ENCODE measurements at regions not wholly inside any gene's neighbourhood (a gene's known extent, or its start where the extent isn't known, plus 50 kb on each side); places are given as distances from the start of the nearest gene placed in this dataset.

GRCh38 chr1:96080925-96081324, 640.7 kb upstream of the PTBP2 start:
- H3K4me3 ChIP-seq (ENCODE audit: low read depth in 2 of 2, low read length in 1 of 2) = no peak overlapping the region
- no peaks in the 10 kb centered on the region for H3F3A ChIP-seq (replicated peaks; ENCODE audit: insufficient read depth)
- no peak for TF ChIP-seq GABPA (IDR thresholded peaks at IDR 0.05; ENCODE audit: low read depth)
- peak; percentile 18 for TF ChIP-seq CTCF (IDR thresholded peaks at IDR 0.05)
- H3K27ac ChIP-seq (ENCODE audit: low read depth in 2 of 2, low read length in 1 of 2) = no peak overlapping the region
- ChIA-PET POLR2A (no interaction called here), CTCF (no interaction called here)
- H3K9ac ChIP-seq = no peak overlapping the region
- H4K20me1 ChIP-seq (ENCODE audit: insufficient read depth) = no peaks in the 10 kb centered on the region
- DNase-seq = no peak
- H3K4me2 ChIP-seq = no peak overlapping the region
- no peaks in the 10 kb centered on the region for H3K79me2 ChIP-seq (ENCODE audit: insufficient read depth)
- H2AFZ ChIP-seq (ENCODE audit: low read depth) = no peak overlapping the region
- no peaks in the 10 kb centered on the region for H3K27me3 ChIP-seq (ENCODE audit: insufficient read depth)
- H3K9me2 ChIP-seq = no peaks in the 10 kb centered on the region
- 52% methylated on average over 5 of the region's 5 CpGs for WGBS (ENCODE audit: low lambda C conversion rate)
- H3K9me3 ChIP-seq = no peaks in the 10 kb centered on the region
- H3K36me3 ChIP-seq (replicated peaks in 1 of 2; ENCODE audit: control insufficient read depth in 1 of 2, insufficient read depth in 2 of 2, low read length in 1 of 2) = no peaks in the 10 kb centered on the region
- no peaks in the 10 kb centered on the region; a peak in 1 of 4 replicates for H3K4me1 ChIP-seq (ENCODE audit: control insufficient read depth in 1 of 2, insufficient read depth in 2 of 2, low read depth in 1 of 2, low read length in 1 of 2)

GRCh38 chr1:96087719-96088118, 633.9 kb upstream of the PTBP2 start:
- Histone ChIP-seq H3K4me1 (ENCODE audit: control insufficient read depth in 1 of 2, insufficient read depth in 2 of 2, low read depth in 1 of 2, low read length in 1 of 2) (no peaks in the 10 kb centered on the region), H3K27me3 (ENCODE audit: insufficient read depth) (no peaks in the 10 kb centered on the region), H3K9me2 (no peaks in the 10 kb centered on the region; the same call in 1 of the 2 replicates), H2AFZ (ENCODE audit: low read depth) (no peak overlapping the region), H3K9me3 (no peaks in the 10 kb centered on the region; the same call in 1 of the 2 replicates), H4K20me1 (ENCODE audit: insufficient read depth) (no peaks in the 10 kb centered on the region), H3K27ac (ENCODE audit: low read depth in 2 of 2, low read length in 1 of 2) (no peak overlapping the region), H3K36me3 (replicated peaks in 1 of 2; ENCODE audit: control insufficient read depth in 1 of 2, insufficient read depth in 2 of 2, low read length in 1 of 2) (no peaks in the 10 kb centered on the region), H3K4me2 (no peak overlapping the region), H3K4me3 (ENCODE audit: low read depth in 2 of 2, low read length in 1 of 2) (no peak overlapping the region), H3K79me2 (ENCODE audit: insufficient read depth) (no peaks in the 10 kb centered on the region), H3F3A (replicated peaks; ENCODE audit: insufficient read depth) (no peaks in the 10 kb centered on the region), H3K9ac (no peak overlapping the region)
- ChIA-PET CTCF (no interaction called here), POLR2A (no interaction called here)
- 80% methylated on average over 1 of the region's 1 CpG for WGBS (ENCODE audit: low lambda C conversion rate)
- no peak for TF ChIP-seq GABPA (IDR thresholded peaks at IDR 0.05; ENCODE audit: low read depth)
- no peak for TF ChIP-seq RXRA (IDR thresholded peaks at IDR 0.05; ENCODE audit: borderline replicate concordance, low read depth)
- TF ChIP-seq TAF1 (IDR thresholded peaks at IDR 0.05; ENCODE audit: borderline replicate concordance, low read depth, low read length) = no peak
- TF ChIP-seq FOSL2 (IDR thresholded peaks at IDR 0.05; ENCODE audit: borderline replicate concordance, low read depth) = no peak
- TF ChIP-seq MEF2A (IDR thresholded peaks at IDR 0.05; ENCODE audit: borderline replicate concordance, low read depth) = no peak
- no peak for TF ChIP-seq YY1 (IDR thresholded peaks at IDR 0.05; ENCODE audit: low read depth)
- no peak for TF ChIP-seq NRF1 (IDR thresholded peaks at IDR 0.05; ENCODE audit: low read depth, low read length)
- TF ChIP-seq ELF1 (IDR thresholded peaks at IDR 0.05) = no peak
- DNase-seq = no peak

- Histone ChIP-seq H2AFZ (ENCODE audit: low read depth) (no peak overlapping the region), H3K4me1 (ENCODE audit: control insufficient read depth in 1 of 2, insufficient read depth in 2 of 2, low read depth in 1 of 2, low read length in 1 of 2) (no peaks in the 10 kb centered on the region), H3K4me2 (no peak overlapping the region), H3K9me3 (no peaks in the 10 kb centered on the region; the same call in 1 of the 2 replicates), H3K36me3 (replicated peaks in 1 of 2; ENCODE audit: control insufficient read depth in 1 of 2, insufficient read depth in 2 of 2, low read length in 1 of 2) (no peaks in the 10 kb centered on the region), H3K27me3 (ENCODE audit: insufficient read depth) (no peaks in the 10 kb centered on the region), H3K79me2 (ENCODE audit: insufficient read depth) (no peaks in the 10 kb centered on the region), H3K4me3 (ENCODE audit: low read depth in 2 of 2, low read length in 1 of 2) (no peak overlapping the region), H3K9ac (no peak overlapping the region), H4K20me1 (ENCODE audit: insufficient read depth) (no peaks in the 10 kb centered on the region), H3K9me2 (no peaks in the 10 kb centered on the region; the same call in 1 of the 2 replicates), H3F3A (replicated peaks; ENCODE audit: insufficient read depth) (no peaks in the 10 kb centered on the region), H3K27ac (ENCODE audit: low read depth in 2 of 2, low read length in 1 of 2) (no peak overlapping the region)
- ChIA-PET CTCF (no interaction called here), POLR2A (no interaction called here)
- WGBS (ENCODE audit: low lambda C conversion rate) = 42% methylated on average over 4 of the region's 4 CpGs
- no peak for DNase-seq
- TF ChIP-seq CHD2 (IDR thresholded peaks at IDR 0.05; ENCODE audit: low read length, partially characterized antibody) (no peak), NRF1 (IDR thresholded peaks at IDR 0.05; ENCODE audit: low read depth, low read length) (no peak), IRF3 (IDR thresholded peaks at IDR 0.05; ENCODE audit: low read depth, low read length) (no peak), RAD21 (IDR thresholded peaks at IDR 0.05; ENCODE audit: low read length) (no peak), MXI1 (IDR thresholded peaks at IDR 0.05; ENCODE audit: low read depth, low read length) (no peak), CTCF (IDR thresholded peaks at IDR 0.05) (no peak), EZH2phosphoT487 (IDR thresholded peaks at IDR 0.05; ENCODE audit: borderline replicate concordance, low read depth) (no peak), PBX3 (IDR thresholded peaks at IDR 0.05) (no peak), RCOR1 (IDR thresholded peaks at IDR 0.05; ENCODE audit: low read length) (no peak), GATA2 (CRISPR knock-in tag; IDR thresholded peaks at IDR 0.05) (no peak), NFIC (IDR thresholded peaks at IDR 0.05; ENCODE audit: borderline replicate concordance) (no peak)
Measured at GRCh38 chr1:96090134-96090533, 631.5 kb upstream of the PTBP2 start.

Measured in SK-N-SH (cell line).